HG02852 (cell line): ENCODE measurements at regions not wholly inside any gene's neighbourhood (a gene's known extent, or its start where the extent isn't known, plus 50 kb on each side); places are given as distances from the start of the nearest gene placed in this dataset.

ENCODE experiments used
- ATAC-seq: cut with Tn5 transposase; IDR thresholded peaks from one replicate; pipeline ENCODE4 v1.9.1; 2021; ENCODE audit warnings: mild to moderate bottlenecking, moderate library complexity; ENCODE audit not compliant: unreplicated experiment

GRCh38 chr5:54659700-54660131 is 142.2 kb downstream of the SNX18 start:
- no peak for ATAC-seq

DNA sequence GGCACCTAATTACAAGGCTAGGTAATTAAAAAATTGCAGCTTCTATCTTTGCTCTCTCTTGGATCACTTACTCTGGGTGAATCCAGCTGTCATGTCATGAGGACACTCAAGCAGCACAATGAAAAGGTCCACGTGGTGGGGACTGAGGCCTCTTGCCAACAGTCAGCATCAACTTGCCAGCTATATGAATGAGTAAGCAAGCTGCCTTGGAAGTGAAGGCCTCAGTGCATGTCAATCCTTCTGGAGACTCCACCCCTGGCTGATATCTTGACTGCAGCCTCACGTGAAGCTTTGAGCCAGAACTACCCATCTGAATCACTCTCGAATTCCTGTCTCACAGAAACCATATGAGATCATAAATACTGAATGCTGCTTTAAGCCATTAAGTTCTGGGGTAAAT is 140.5 kb downstream of the SNX18 start:
- no peak for ATAC-seq

GRCh38 chr5:54656261-54656728 is 138.7 kb downstream of the SNX18 start:
- no peak for ATAC-seq

DNA sequence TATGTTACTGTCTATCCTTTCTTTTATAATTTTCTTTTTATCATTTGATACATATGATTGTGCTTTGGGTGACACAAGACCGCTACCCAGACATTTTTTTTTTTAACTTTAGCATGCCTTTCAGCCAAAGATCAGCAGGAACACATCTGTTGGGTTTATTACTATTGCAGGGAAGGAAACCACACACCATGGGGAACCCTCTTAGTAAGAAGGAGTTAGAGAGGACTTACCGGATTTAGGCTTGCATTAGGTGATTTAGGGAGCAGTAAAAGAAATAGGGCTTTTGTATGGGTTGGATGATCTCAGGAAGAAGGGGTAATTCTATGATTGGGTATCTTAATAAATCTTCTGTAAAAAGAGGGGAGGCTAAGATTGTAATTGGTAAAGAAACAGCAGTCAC is 138.2 kb downstream of the SNX18 start:
- no peak for ATAC-seq

DNA sequence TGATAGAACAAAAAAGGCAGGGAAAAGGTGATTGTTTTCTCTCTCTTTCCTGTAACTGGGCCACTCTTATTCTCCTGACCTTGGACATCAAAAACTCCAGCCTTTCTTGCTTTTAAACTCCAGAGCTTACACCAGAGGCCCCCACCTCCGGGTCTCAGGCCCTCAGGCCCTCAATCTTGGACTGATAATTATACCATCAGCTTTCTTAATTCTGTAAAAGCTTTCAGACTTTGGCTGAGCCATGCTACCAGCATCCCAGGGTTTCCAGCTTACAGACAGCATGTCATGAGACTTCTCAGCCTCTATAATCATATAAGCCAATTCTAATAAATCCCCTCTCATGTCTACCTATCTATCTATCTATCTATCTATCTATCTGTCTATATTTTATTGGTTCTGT is 137.7 kb downstream of the SNX18 start:
- no peak for ATAC-seq

DNA sequence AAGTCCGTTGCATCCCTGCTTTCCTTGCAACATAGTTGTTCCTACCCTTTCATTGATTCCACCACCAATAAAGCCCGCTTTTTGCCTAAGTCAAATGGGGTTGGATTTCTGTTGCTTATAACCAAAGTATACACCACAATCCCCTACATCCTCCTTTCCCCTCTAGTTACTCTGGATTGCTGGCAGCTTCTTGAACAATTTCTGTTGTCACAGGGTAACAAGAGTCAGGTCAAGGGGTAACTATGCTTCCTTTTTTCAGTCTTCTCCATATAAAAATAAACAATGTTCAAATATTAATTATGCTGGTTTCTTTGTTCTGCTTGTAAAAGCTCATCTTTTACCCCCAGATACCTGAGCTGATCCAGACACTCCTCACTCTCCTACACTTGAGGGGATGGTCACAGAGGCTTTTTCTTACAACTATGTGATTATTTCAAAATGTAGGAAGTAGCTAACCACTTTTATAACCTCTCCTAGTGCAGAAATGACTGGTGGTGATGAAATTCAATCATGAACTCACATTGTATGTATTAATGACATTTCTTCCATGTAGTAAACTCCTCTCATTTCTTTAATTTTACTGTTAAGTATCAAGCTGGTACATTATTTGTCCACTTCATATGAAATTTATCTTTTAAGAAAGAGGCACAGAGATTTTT is 136.5 kb downstream of the SNX18 start:
- ATAC-seq, result no peak

DNA sequence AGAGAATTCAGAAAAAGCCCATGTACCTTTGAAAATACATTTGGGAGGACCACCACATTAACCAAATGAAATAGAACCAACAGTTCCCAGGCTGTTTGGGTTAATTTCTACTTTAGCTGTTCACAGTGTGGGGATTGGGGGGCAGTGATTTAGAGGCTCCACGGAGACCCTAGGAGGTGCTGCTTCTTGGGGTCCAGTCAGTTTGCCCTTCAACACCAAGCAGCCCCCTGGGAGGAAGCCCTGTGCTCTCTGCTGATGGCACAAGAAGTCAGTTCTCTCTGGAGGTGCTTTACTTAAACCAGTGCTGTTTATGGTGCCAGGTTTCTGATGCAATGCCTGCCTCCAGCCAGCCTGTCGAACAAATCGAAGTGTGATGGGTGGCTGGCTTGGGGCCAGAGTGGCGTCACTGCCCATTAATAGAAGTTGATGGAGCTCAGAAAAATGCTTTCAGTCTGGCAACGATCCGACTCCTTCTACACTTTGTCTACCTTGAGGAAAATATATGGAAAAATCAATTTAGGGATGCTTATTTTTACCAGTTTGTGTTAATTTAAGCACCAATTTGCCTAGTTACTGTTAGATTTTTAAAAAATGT is 134.0 kb downstream of the SNX18 start:
- no peak for ATAC-seq

- no peak for ATAC-seq
Measured at GRCh38 chr5:54649041-54649504, 131.5 kb downstream of the SNX18 start.

DNA sequence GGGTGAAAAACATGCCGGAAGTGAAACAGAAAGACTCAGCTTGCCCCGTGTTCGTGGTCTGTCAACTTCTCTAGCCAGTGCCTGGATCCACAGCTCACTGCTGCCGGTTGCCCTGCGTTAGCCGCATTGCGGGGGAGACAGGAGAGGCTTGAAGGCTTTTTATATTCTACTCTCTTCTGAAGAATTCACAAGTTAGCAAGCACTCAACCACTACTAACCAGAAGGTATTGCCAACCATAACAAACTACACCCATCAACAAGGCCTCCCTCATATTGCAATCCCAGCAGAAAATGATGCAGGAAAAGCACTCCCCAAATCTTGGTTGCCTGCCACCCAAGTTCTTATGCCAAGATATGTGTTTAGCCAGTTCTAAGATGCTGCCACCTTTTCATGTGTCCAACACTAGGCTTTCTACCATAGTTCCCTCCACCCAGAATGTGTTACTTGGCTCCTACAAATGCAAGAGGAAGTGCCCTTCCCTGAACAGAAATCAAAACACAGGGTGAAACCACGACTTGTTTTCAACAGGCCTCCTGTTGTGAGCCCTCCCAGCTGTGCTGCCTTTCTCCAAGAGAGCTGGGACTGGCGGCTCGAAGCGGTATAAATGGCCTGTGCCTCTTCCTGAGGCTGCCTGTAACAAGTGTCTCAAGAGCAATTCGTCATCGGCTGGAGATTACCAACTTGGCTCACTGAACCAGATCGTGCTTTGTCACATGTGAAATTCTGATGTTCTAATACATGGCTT is 129.0 kb downstream of the SNX18 start:
- ATAC-seq, result peak; percentile 93

DNA sequence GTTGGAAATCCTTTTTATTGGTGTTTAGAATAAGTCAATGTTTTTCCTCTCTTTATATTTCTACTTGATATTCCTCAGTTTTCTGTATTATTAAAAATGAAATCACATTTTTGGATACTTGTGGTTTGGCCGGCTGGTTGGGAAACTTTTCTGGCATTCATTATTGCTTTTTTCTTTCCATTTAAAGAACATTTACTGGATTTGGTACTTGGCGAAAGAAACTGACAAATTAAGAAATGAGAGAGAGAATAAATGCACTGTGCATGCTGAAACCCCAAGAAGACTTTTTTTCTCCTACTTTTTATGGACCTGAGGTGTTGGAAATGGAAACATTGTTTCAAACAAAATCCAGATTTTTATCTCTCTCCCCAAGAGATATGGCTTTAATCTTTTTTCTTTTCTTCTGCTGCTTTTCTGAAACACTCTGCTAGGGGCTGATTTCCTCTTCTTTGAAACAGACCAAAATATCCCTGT is 128.4 kb downstream of the SNX18 start:
- no peak for ATAC-seq

DNA sequence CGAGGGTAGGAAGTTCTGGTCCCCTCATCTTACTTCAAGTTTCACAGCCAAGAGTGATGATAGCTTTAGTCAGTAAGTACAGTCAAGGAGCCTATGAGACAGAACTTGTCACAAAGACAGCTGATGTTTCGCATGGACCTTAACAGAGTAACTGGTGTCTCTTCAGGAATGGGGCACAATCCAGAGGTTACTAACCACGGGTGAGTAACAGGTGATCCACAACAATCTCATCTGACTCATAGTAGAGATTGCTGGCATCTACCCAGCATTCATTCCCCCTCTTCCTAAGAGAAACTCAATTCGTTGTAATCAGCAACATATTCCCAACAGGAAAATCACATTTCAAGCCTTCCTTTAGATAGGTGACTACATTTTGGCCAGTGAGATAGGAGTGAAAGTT is 126.7 kb downstream of the SNX18 start:
- ATAC-seq, result no peak

- ATAC-seq, result no peak
Measured at GRCh38 chr5:54643685-54644106, 126.1 kb downstream of the SNX18 start.

- ATAC-seq, result no peak
Measured at GRCh38 chr5:54639621-54640020, 122.1 kb downstream of the SNX18 start.

DNA sequence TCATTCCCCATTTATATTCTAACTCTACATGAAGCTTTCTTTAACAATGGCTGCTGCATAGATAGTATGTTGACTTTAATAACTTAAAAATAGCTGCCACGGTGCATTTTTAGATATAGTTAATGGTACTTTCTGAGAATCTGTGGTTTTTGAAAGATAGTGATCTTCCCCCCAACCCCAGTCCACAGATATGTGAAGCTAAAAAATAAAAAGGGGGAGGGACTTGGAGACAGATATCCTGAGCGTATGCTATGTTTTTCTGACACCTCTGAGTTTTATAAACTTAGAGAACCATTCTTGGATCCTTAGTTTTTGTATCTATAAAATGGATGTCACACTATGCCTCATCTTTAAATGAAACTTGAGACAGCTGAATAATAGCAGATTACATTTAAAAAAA is 120.5 kb downstream of the SNX18 start:
- ATAC-seq, result no peak

- ATAC-seq, result no peak
Measured at GRCh38 chr5:54637654-54638053, 120.1 kb downstream of the SNX18 start.

GRCh38 chr5:54634089-54634488 is 116.5 kb downstream of the SNX18 start:
- no peak for ATAC-seq

- no peak for ATAC-seq
Measured at GRCh38 chr5:54632131-54632701, 114.7 kb downstream of the SNX18 start.

DNA sequence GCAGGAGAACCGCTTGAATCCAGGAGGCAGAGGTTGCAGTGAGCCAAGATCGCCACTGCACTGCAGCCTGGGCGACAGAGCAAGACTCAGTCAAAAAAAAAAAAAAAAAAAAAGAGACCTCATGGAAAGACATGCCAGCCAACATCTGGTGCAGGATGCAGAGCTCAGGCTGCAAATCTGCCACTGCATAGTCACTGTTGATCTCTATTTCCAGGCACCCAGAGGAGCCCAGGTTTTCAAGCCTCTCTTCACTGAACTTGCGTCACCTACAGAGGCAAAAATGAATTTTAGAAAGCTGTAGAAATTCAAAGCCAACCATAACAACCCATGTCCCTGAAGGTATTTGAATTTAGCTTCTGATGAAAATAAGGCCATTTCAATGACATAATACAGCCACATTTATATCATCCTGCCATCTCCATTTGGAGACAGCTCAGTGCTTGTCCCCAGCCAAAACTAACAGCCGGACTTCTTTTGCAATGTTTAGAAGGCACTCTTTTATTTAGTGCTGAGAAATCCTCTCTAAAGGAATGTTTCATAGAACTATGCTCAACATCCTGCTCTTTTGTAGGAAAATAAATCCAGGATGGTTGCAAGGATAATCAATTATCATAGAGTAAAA is 113.3 kb downstream of the SNX18 start:
- ATAC-seq, result no peak

- ATAC-seq, result no peak
Measured at GRCh38 chr5:54629115-54629514, 111.6 kb downstream of the SNX18 start.

DNA sequence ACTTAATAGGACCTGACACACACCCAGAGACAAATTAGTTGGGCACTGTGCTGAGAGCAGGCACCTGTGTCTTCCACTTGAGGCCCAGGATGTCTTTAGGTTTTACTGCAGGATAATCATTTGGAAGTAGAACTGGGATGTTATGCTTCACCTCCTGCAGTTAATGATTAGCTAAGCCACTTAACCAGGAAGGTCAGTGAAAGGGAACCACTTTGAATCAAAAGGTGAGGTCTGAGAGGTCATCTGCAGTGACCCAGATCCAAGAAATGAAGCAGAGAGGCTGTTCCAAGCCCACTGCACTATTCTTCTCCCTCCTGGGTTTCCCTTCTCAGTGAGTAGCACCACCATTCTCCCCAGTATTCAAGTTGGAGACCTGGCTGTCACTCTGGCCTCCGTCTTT is 110.5 kb downstream of the SNX18 start:
- no peak for ATAC-seq

DNA sequence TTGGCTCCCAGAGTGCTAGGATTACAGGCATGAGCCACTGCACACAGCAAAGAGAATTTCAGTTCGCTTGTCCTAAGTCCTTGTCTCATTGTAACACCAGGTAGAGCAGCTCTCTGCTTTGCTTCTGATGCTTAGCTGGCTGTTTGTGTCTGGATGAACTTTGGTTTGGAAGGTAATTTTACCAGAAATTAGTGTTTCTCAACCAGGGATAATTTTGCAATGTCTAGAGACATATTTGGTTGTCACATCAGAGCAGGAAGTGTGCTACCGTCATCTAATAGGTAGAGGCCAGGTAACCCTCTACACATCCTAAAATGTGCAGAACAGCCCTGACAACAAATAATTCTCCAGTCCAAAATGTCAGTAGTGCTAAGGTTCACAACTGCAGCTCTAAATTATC is 108.8 kb downstream of the SNX18 start:
- no peak for ATAC-seq
